ENCODE measurements at regions not wholly inside any gene's neighbourhood (a gene's known extent, or its start where the extent isn't known, plus 50 kb on each side); places are given as distances from the start of the nearest gene placed in this dataset.

- Histone ChIP-seq H3F3A (ENCODE audit: insufficient read depth) (no peaks in the 10 kb centered on the region), H3K4me2 (ENCODE audit: low read depth, low read length, poor library complexity, severe bottlenecking) (no peak overlapping the region), H3K27me3 (ENCODE audit: low read length) (no peaks in the 10 kb centered on the region), H3K4me3 (ENCODE audit: insufficient read depth, low read length, poor library complexity, severe bottlenecking) (no peak overlapping the region), H3K79me2 (ENCODE audit: insufficient read depth, low read length) (no peaks in the 10 kb centered on the region), H3K9me2 (replicated peaks; ENCODE audit: insufficient read depth, low read length) (no peaks in the 10 kb centered on the region), H3K9ac (ENCODE audit: low read length) (no peak overlapping the region), H3K27ac (ENCODE audit: low read depth, low read length) (no peak overlapping the region), H3K9me3 (ENCODE audit: insufficient read depth, low read length) (no peaks in the 10 kb centered on the region), H4K20me1 (ENCODE audit: low read depth, low read length) (no peaks in the 10 kb centered on the region), H3K36me3 (ENCODE audit: low read length) (no peaks in the 10 kb centered on the region), H2AFZ (ENCODE audit: low read depth, low read length, severe bottlenecking) (no peak overlapping the region)
- TF ChIP-seq EZH2phosphoT487 (conservative IDR thresholded peaks at IDR 0.05; ENCODE audit: low read length) (no peak), CTCF (IDR thresholded peaks at IDR 0.05; ENCODE audit: insufficient read depth, low read length, poor library complexity, severe bottlenecking) (no peak)
Observed at GRCh38 chr4:38368613-38369012, 295.4 kb upstream of the KLF3 start.

GRCh38 chr4:38371391-38371851, 292.6 kb upstream of the KLF3 start:
- Histone ChIP-seq H2AFZ (ENCODE audit: low read depth, low read length, severe bottlenecking) (no peak overlapping the region), H3K27ac (ENCODE audit: low read depth, low read length) (no peak overlapping the region), H3K36me3 (ENCODE audit: low read length) (no peaks in the 10 kb centered on the region), H3K9me3 (ENCODE audit: insufficient read depth, low read length) (no peaks in the 10 kb centered on the region), H3K4me3 (ENCODE audit: insufficient read depth, low read length, poor library complexity, severe bottlenecking) (no peak overlapping the region), H3K9ac (ENCODE audit: low read length) (no peak overlapping the region), H3K79me2 (ENCODE audit: insufficient read depth, low read length) (no peaks in the 10 kb centered on the region), H3K27me3 (ENCODE audit: low read length) (no peaks in the 10 kb centered on the region), H3K9me2 (replicated peaks; ENCODE audit: insufficient read depth, low read length) (no peaks in the 10 kb centered on the region), H3K4me2 (ENCODE audit: low read depth, low read length, poor library complexity, severe bottlenecking) (no peak overlapping the region), H4K20me1 (ENCODE audit: low read depth, low read length) (no peaks in the 10 kb centered on the region), H3F3A (ENCODE audit: insufficient read depth) (no peaks in the 10 kb centered on the region)
- TF ChIP-seq CTCF (IDR thresholded peaks at IDR 0.05; ENCODE audit: insufficient read depth, low read length, poor library complexity, severe bottlenecking) (no peak), EZH2phosphoT487 (conservative IDR thresholded peaks at IDR 0.05; ENCODE audit: low read length) (no peak)

GRCh38 chr4:38373375-38373774, 290.6 kb upstream of the KLF3 start:
- no peaks in the 10 kb centered on the region for H3K79me2 ChIP-seq (ENCODE audit: insufficient read depth, low read length)
- H3K9me3 ChIP-seq (ENCODE audit: insufficient read depth, low read length), result no peaks in the 10 kb centered on the region
- no peak overlapping the region for H3K4me3 ChIP-seq (ENCODE audit: insufficient read depth, low read length, poor library complexity, severe bottlenecking)
- H3K27me3 ChIP-seq (ENCODE audit: low read length), result no peaks in the 10 kb centered on the region
- H3K36me3 ChIP-seq (ENCODE audit: low read length), result no peaks in the 10 kb centered on the region
- H3F3A ChIP-seq (ENCODE audit: insufficient read depth), result no peaks in the 10 kb centered on the region
- no peak for TF ChIP-seq EZH2phosphoT487 (conservative IDR thresholded peaks at IDR 0.05; ENCODE audit: low read length)
- no peak for TF ChIP-seq CTCF (IDR thresholded peaks at IDR 0.05; ENCODE audit: insufficient read depth, low read length, poor library complexity, severe bottlenecking)
- no peak overlapping the region for H2AFZ ChIP-seq (ENCODE audit: low read depth, low read length, severe bottlenecking)
- no peak overlapping the region for H3K9ac ChIP-seq (ENCODE audit: low read length)
- H3K9me2 ChIP-seq (replicated peaks; ENCODE audit: insufficient read depth, low read length), result no peaks in the 10 kb centered on the region
- no peaks in the 10 kb centered on the region for H4K20me1 ChIP-seq (ENCODE audit: low read depth, low read length)
- no peak overlapping the region for H3K27ac ChIP-seq (ENCODE audit: low read depth, low read length)
- no peak overlapping the region for H3K4me2 ChIP-seq (ENCODE audit: low read depth, low read length, poor library complexity, severe bottlenecking)

All from SU-DHL-6 (cell line).